Effector CD4-positive, alpha-beta T cell (primary cell): ENCODE measurements at regions not wholly inside any gene's neighbourhood (a gene's known extent, or its start where the extent isn't known, plus 50 kb on each side); places are given as distances from the start of the nearest gene placed in this dataset.
"Not testable (repeated sequence)": the region's sequence is repeated elsewhere in the genome, so short reads cannot be mapped to it uniquely, and the experiment has no call there.

Experiments used
- DNase-seq: peaks from one replicate; pipeline ENCODE4 v3.0.0-alpha.2; 2020

DNA sequence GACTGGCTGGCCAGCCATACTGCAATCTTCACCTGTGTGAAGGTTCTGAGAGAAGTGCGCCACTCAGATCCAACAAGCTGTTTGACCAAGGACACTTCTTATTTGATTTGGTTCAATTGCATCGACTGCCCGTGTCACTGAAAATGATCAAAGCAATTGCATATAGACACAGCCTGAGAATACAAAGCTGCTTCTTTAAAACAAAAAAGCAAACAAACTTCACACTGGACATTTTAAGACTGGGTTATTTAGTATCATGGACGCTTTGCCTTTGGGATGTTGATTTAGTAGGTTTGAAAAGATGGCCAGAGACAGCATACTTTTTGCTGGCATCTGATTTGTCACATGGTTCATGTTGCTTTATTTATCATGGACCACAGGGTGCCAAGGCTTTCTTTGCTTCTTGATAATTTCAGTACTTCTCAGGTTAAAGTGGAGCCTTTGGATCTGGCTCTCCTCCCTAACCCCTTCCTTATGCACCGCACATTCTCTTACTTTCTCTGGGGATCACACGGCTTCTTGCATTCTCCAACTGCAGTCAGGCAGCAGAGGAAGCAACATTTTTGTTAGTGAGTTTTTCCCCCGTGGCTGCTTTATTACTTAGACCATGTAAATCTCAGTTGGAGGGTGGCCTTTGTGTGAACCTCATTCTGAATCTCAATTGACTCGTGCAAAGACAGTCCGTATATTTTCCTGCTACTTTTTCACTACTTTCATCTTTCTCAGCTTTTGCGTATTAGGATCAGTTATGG lies 151.0 kb downstream of the CD47 start:
- DNase-seq = no peak

DNA sequence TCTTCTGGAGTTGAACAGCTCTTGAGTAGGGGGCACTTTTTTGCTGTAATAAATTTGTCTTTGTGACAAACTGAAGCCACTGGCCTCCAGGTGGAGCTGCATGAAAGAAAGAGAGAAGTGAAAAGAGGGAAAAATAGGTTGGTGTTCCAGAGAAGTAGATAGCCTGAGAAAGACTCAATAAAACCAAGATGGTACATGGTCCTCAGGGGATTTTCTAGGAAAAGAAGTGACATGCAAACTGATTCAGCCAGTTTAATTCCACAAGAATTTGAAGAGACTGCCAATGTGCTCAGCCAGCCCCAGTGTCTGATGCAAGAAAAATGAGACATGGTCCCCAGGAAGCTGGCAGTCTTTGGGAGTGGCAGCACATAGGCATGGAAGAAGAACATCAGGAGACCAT lies 152.7 kb downstream of the CD47 start:
- DNase-seq = no peak

DNA sequence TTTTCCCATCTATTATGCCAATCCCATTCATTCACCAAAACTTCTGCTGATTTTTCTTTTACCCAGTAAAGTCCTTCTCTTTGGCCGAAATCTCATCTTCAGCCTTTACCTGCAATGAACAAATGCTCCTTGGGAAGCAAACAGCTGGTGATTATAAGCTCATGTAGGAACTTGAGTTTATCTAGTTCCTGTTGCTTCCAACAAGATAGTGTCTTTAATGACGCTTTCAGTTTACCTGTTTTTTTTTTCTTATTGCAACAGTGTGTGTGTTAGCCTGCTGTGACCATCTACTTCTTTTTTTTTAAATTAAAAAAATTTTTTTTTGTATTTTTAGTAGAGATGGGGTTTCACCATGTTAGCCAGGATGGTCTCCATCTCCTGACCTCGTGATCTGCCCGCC lies 156.0 kb downstream of the CD47 start:
- no peak for DNase-seq

DNA sequence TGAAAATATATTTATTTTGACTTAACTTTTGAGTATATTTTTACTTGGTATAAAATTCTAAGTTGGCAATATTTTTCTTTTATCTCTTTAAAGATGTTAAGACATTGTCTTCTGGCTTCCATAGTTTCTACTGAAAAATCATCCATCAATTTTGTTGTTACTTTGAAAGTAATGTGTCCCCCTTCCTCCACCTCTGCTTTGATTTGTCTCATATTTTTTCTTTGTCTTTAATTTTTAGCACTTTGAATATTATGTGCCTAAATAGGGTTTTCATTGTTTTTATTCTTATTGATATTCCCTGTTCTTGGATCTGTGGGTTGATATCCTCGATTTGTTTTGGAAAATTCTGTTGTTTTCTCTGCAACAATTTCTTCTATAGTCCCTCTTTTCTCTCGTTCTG lies 157.4 kb downstream of the CD47 start:
- DNase-seq = no peak

DNA sequence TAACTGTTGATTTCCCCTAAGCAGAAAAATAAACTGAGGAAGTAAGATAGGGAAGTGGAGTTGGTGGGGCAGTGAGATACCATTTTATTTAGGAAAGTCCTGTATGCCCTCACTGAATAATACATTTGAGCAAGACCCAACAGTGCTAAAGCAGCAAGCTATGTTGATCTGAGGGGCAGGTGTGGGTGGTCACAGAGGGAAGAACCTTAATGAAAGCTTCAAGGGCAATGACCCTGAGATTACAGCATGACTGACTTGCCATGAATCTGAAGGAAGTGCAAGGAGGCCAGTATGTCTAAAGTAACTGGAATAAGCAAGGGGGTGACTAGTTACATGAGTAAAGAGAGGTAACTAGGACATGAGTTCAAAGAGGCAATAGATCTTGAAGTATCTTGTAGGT lies 159.5 kb downstream of the CD47 start:
- no peak for DNase-seq

DNA sequence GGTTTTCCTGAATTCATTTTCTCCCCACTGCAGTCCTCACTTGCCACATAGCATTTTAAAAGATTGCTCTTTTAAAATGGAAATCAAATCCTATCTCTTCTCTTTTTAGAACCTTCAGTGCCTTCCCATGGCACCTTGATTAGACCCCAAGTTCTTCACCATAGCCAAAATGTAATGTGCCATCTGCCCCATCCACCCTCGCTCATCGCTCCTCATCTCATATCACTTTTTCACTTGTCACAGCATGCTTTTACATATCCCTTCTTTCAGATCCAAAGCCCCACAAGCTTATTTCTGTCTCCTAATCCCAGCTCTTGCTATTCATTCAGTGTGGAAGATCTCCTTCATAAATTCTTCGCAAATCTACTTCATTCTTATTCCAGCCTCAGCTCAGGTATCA lies 161.7 kb downstream of the CD47 start:
- no peak for DNase-seq

DNA sequence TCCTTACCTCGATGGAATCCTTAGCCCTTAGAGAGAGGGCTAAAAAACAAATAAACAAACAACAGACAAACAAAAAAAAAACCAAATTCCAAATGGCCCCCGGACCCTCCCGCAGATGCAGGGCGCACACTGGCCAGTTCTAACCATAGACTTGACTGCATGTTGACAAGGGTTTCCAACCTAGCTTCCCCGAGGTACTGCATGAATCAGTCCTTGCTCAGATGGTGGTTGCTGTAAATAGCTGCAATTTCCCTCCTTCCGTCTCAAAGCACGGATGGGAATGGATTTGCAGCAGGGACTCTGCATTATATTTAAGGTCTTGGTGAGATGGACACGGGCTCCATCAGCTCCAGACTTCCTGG lies 162.8 kb downstream of the CD47 start:
- no peak for DNase-seq

DNA sequence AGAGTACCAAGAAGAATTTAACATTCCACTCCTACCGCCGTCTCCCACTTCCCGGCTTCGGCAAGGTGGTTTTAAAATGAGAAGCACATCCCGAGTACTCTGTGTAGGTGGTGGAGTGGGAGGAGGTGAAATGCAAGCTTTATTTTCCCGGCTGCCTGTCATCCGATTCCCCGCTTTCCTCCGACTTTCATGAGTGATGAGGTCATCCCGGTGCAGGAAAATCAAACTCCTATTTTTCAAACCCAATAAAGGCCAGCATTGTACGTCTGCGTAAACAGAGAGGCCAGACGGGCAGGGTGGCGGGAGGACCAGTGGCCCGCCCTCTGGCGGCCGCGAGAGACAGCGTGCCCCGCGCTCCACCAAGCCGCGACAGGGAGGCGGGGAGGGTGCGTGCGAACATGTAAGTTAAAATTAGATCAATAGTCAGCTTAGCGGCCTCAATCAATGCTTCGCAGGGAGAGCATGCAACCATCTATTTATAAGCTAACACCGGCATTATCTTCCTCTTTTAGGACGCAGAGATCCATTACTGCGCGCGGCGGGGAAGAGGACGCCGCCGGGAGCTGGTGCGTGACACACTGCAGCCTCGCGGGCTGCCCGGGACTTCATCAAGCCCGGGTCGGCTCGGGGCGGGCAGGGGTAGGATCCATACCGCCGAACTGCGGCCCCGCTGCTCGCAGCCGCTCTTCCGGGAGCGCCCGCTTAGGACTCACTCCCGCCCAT lies 163.3 kb downstream of the CD47 start:
- DNase-seq = peak; percentile 49

DNA sequence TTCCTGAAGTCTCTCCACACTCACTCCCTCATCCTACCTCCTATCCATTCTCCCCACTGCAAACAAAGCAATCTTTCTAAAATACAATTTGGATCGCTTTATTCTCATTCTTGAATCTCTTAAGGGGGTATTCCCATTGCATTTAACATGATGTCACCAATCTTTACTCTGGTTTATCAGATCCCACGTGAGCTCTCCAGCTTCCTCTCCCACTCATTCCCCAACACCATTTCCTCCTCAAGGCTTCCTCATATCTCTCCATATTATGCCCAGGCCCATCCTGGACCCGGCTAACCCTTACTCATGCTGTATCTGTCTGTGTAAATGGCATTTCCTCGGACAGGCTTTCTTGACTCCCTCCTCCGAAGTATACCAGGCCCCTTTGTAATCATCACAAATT lies 165.0 kb downstream of the CD47 start:
- DNase-seq = no peak

DNA sequence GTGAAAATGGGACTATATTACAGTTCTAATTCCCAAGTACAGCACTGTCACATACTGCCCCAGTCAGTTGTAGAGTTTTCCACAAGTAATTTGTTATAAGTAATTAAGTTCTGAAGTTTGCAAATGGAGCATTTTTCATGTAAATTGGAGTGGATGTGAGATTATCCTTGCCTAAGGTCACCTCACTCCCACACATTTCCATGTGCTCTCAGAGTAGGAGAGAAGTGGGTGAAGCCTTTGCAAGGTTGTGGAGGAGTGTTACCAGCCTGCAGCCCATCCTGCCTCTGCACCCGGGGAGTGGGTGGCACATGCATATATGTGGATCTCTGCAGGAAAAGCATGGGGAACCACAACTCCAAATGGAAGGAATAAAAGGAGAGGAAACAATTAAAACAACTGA lies 169.8 kb downstream of the CD47 start:
- DNase-seq = no peak

DNA sequence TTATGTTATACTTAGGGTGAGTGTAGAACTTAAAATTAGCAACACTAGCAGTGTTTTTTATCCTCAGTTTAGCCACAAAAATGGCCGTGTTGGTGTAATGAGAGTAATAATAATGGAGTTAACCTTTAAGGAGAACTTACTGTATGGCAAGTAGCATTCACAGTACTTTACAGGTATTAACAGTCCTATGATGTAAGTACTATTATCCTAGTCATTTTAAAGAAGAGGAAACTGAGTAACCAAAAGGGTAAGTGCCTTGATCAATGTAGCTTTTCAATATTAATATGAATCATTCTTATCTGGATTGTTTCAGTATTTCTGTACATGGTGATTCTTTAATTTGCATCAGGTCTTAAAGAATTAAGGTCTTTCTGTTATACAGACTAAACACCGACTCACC lies 170.3 kb downstream of the CD47 start:
- DNase-seq = no peak

DNA sequence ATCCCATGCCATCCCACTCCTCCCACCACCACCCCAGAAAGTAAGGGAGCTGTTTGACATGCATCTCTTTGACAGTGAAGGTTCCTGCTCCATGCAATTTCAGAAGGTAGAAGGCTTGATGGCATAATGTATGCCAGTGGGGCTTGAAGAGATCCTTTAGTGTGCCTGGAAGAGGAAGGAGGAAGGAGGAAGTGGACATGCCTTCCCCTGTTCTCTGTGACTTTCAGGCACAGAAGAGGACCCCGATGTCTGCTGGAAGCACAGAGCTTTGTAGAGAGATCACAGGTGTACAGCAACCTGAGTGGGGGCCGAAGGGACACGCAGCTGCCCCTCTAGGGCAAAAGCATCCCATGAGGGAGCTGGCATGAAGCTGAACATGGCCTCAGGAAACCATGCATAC lies 171.6 kb downstream of the CD47 start:
- DNase-seq = no peak

DNA sequence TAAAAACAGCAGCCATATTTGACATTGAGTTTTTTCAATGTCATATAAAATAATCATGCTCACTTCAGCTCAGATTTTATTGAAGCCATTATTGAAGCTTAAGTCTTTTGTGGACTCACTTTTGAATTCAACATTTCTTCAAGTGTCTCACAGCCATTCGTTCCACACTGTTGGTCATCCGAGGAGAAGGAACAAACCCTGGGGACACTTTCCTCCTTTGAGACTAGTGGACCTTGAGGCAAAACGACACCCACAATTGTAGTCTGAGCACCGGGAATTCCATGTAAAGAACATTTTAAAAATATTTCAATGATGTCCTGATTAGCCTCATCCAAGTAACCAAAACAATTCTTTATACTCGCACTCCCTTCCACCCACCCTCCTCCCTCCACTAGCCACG lies 174.7 kb downstream of the CD47 start:
- DNase-seq = no peak

DNA sequence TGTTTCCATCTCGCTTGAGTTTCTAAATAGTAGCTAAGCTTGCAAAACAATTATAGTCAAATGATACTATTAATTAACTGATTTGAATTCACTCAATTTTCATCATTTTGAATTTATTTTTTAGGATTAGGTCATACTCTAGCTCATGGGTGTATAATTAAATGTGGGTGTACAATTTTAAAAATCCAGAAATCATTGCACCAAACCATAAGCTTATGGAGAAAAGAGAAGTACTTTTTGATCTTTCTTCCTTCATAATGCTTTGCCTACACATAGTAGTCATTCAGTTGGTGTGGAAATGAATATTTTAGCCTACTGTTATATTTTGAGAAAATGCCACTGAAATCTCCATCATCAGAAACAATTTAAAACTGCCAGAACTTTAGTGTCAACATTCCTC lies 175.1 kb downstream of the CD47 start:
- no peak for DNase-seq

DNA sequence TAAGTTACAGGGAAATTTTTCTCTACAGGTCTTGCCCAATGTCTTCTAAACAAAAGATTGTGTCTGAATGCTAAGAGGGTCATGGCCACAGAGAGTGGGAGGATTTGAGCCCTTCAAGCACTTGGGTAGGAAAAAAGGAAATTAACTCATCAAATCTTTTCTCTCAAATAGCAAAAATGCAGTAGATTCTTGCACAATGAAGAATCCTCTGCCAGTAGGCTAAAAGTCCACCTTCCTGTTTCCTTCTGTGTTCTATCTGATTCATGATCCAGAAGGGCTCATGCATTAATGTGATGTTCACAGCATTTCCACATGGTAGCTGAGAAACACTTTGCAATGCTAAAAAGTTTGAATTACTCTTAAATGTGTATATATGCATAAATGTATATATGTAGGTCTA lies 177.1 kb downstream of the CD47 start:
- DNase-seq = no peak

DNA sequence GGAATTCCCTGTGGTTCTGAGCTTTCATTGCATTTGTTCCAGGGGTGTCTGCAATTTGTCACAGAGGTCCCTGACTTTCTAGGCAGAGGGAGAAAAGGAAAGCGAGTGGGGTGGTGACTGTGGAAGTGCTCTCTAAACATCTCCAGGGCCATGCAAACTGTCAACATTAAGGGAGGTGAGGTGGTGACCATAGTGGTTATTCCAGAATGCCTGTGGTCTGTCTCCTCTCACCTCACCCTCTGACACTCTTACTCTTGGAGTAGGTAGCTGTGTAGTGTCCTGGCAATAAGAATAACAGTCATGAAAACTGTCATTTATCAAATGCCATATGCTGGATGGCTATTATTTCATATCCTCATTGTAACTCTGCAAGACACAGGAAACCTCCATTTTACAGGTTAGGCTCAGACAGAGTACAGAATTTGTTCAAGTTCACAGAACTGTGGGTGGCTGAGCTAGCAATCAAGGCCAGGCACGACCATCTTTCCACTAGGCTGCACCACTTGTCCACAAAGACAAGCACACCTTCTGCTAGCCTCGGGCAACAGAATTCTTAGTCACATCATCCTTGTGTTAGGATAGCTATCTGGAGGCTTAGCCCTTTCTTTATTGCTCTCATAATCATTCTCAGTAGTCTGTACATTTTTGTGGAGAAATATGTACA lies 179.4 kb downstream of the CD47 start:
- DNase-seq = no peak

DNA sequence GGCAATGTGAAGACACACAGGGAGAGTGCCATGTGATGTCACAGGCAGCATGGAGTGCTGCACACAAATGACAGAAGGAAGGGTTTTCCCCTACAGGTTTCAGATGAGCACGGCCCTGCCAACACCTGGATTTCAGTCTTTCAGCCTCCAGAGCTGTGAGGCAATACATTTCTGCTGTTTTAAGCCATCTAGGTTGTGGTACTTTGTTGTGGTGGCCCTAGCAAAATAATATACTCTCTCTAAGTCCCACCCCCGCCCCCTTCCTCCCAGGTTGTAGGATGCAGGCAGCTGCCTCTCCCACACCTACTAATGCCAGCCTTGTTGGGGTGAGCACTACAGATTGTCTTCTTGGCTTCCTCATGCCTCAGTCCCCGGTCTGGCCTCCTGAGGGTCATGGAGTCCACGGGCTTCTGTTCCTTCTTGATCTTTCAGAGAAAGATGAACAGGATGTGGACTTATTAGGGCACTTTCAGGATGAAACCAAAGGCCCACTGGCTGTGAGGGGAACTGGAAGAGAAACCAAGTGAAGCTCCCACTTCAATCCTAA lies 180.0 kb downstream of the CD47 start:
- no peak for DNase-seq

DNA sequence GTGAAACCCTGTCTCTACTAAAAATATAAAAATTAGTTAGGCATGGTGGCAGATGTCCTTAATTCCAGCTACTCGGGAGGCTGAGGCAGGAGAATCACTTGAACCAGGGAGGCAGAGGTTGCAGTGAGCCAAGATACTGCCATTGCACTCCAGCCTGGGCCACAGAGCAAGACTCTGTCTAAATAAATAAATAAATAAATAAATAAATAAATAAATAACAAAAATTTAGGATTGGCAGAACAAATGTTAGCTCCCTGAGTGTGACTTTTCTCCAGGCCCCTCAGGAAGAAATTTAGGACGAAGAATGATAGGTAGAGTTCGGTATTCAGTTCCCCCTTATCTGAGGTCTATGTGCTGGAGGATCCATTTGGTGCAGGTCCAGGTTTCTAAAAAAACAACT lies 181.2 kb downstream of the CD47 start:
- not testable (repeated sequence) for DNase-seq

DNA sequence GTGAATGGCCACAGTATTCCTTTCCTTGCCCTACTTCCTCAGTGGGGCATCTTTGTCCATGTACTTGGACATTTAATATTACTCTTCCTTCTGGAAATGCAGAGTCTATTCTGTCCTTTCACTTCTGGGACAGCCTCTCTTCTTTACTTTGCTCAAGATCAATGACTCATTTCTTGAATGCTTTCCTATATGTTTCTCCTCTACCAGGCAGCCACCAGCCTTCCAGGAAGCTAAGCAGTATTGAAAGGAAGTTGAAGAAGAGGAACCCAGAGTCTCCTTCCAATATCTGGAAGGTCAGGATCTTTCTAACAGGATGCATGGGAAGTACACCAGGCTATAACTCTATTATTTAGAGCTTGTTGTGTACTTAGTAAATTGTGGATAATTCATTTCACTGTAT lies 182.8 kb downstream of the CD47 start:
- no peak for DNase-seq

DNA sequence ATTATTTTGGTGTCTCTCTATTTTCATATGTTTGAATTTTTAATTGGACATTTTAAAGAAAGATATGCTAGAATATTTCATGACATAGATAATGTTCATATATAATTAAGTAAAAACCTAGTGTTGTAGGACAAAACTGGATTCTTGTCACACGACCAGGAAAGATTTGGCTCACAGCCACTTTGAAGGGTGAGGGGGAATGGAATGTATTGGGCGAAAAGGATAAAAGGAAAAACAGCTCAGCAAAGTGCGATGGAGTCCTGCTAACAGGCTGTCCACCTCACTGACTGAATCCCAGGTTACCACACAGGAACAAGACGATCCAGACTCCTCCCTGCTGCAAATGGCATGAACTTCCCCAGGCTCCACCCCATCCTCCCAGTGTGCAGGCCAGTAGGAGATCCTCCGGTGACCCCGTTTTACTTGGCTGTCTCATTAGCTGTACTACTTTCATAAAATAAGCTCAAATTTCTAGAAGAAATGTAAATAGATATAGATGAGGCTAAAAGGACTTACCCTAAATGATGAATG lies 186.2 kb downstream of the CD47 start:
- DNase-seq = no peak

DNA sequence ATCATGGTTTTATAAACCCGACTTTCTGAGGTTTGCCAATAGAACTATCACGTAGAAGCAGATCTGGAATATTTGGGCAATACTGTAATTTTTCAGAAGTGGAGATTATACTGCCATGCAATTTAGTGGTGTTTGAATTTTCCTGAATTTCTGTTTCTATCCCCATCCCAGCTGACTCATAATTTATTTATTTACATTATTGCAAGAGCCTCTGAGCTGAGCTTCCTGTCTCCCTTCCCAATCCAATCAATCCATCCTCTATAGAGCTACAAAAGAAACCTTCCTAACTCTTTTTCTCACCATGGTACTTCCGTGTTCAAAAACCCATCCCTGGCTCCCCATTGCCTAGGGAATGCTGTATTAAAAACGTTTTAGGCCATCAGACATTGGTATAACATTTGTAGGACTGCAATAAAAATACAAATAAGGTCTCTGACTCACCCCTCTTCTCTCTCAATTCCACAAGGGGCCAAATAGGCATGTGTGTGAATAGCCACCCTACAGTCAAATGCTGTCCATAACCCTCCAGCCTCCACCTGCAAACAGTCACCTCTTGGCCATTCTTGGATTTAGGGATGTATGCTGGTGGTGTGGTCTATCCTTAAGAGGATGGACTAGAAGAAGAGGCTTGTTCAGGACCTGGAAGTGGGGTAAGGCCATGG lies 190.7 kb downstream of the CD47 start:
- DNase-seq = no peak

DNA sequence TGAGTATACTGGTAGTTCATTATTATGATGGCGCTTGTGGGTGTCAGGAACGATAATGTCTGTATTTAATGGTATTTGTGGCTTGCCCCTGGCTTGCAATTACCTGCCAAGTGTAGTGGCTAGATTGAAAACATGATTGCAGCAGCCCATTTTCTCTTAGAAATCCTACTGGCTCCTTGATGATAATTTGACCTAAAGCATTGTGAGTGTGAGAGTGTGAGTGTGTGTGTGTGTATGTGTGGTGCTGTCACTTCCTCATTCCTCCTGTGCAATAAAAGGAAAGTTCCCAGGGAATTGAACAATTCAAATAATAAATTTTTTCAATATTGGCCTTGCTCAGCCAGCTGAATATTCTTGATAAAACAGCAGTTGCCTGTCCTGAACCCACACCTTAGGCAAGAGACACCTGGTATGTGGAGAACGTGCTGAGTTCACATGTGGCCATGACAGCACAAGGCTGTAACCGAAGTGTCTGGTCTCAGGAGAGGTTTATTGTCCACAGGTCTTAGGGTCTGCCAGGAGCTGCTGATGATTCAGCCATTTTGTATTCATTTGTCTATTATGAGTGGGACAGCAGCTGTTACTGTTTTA lies 193.3 kb downstream of the CD47 start:
- no peak for DNase-seq

DNA sequence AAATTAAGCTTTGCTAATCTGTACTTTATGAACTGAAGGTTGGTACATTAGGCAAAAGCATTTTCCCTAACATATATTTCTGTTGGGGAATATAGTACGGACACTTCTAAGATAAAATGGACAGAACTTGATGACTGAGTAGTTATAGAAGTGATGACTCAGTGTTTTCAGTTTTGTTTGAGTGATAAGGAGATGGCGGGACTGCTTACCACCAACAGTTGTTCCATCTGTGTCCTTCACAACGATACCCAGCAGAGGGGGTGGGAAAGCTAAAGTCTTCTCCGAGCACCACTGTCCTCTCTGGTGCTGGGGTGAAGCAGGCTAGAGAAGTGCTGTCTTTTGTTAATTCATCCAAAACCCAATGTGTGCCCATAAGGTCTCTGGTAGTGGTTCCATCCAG lies 195.8 kb downstream of the CD47 start:
- no peak for DNase-seq
